NCI-H2196 (cell line): ENCODE measurements at regions not wholly inside any gene's neighbourhood (a gene's known extent, or its start where the extent isn't known, plus 50 kb on each side); places are given as distances from the start of the nearest gene placed in this dataset.

Experiments
- DNase-seq: peaks from one replicate; lab custom pipeline; 2025; ENCODE audit not compliant: unreplicated experiment; lab: John Stamatoyannopoulos, UW

GRCh38 chr2:78420132-78420531 is 605.4 kb upstream of the REG3G start:
- DNase-seq: no peak

DNA sequence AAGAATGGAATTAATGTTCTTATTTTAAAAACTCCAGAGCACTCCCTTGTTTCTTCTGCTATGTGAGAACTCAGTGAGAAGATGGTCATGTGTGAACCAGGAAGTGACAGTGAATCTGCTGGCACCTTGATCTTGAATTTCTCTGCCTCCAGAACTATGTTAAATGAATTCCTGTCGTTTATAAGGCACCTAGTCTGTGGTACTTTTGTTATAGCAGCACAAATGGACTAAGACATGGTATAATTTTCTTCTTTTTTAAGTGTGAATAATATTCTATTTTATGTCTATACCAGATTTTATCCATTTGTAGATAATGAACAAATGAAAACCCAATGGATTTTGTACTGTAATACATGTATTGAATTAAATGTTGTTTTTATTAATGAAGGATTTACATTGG is 601.9 kb upstream of the REG3G start:
- DNase-seq: no peak

GRCh38 chr2:78427170-78427569 is 598.3 kb upstream of the REG3G start:
- DNase-seq: no peak

DNA sequence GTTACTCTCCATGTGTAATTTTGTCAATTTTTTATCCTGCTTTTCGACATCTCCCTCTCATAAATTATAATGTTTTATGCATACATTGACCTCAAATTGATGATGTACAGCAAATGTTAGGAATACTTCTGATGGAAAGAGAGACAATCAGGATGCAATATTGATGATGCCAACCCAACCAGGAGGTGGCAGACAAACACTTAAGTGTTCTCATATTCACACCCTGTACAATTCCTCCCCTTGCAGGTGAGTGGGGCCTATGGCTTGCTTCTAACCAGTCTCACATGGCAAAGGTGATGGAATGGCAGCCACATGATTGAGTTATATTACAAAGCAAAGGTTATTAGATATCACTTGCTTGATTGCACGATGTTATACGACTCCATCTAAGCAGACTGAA is 594.3 kb upstream of the REG3G start:
- no peak for DNase-seq

DNA sequence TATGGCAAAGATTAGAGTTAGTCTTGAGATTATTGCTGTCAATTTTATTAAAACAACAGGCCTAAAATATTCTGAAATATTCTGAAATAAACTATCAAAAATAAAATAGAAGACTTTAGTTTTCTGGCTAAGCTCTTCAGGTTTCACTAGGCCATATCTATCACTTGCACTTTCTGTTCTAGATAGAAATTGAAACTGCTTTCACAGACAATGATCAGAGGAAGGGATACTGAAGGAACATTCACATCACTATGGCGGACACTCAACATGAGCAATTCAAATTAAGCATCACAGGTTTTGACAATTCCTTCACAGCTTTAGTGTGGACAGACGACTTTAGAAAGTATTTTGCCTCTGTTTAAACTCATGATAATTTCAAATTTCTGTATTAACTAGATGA is 586.4 kb upstream of the REG3G start:
- no peak for DNase-seq

- DNase-seq: no peak
Observed at GRCh38 chr2:78455586-78455985, 569.9 kb upstream of the REG3G start.

- DNase-seq: no peak
Observed at GRCh38 chr2:78457269-78457668, 568.2 kb upstream of the REG3G start.

- DNase-seq: no peak
Observed at GRCh38 chr2:78465707-78466106, 559.8 kb upstream of the REG3G start.

GRCh38 chr2:78476619-78477229 is 548.8 kb upstream of the REG3G start:
- DNase-seq: no peak

- DNase-seq: no peak
Observed at GRCh38 chr2:78486565-78486964, 538.9 kb upstream of the REG3G start.

DNA sequence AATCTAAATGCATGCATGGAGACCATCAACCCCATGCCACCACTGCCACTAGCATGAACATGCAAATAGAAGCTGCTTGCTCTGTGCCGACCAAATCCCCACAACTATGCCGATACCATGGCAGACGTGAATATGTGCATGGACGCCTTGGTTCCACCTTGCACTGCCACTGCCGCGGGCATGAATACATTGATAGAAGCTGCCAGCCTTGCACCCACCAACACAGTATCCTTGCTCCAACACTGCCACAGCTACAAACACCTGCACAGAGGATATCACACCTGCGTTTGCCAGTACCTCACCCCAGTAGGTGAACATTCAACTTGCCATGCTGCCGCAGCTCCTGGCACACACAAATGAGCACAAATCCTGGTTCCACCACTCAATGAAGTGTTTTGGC is 527.4 kb upstream of the REG3G start:
- DNase-seq: no peak

DNA sequence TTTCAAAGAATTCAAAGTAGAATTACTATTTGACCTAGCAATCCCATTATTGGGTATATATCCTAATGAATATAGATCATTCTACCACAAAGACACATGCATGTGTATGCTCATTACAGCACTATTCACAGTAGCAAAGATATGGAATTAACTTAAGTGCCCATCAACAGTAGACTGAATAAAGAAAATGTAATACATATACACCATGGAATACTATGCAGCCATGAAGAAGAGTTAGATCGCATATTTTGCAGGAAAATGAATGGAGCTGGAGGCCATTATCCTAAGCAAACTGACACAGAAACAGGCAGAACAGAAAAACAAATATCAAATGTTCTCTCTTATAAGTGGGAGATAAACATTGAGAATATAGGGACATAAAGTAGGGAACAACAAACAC is 519.2 kb upstream of the REG3G start:
- DNase-seq: no peak

- DNase-seq: no peak
Observed at GRCh38 chr2:78521938-78522337, 503.6 kb upstream of the REG3G start.

GRCh38 chr2:78532762-78533379 is 492.6 kb upstream of the REG3G start:
- no peak for DNase-seq

DNA sequence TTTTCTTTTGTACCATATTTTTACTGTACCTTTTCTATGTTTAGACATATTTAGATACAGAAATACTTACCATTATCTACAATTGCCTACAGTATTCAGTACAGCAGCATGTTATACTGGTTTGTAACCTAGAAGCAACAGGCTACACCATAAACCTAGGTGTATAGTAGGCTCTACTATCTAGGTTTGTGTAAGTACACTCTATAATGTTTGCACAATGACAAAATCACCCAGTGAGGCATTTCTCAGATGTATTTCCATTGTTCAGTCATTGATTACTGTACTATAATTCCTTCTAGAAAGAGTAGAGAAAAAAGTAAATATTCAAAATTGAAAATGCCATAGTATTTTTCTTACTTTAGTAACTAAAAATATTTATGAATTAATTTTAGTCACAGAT is 490.1 kb upstream of the REG3G start:
- DNase-seq: no peak

DNA sequence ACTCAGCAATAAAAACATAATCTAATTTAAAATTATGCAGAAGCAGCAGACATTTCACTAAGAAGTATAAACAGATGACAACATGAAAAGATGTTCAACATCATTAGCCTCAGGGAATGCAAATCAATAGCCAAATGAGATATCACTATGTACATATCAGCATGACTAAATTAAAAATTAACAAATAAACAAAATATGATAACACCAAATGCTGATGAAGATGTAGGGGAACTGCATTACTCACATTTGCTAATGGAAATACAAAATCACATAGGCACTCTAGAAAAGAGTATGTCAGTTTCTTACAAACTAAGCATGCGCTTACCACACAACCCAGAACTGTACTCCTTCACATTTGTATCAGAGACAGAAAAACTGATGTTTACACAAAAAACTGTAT is 487.2 kb upstream of the REG3G start:
- DNase-seq: no peak

GRCh38 chr2:78540255-78540654 is 485.2 kb upstream of the REG3G start:
- no peak for DNase-seq

DNA sequence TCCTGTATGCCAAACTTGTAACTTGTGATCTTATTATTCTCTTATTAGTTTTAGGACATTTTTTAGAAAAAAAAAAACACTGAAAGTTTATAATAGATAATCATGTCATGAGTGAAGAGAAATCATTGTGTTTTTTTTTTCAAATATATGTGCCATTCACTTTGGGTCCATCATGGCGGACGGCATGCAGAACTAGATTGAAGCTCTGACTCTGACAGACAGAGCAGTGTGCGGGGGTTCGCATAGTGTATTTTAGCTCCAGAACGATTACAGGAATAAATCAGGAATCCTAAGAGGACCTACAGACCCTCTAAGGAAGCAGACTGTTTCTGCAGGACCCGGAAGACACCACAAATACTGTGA is 484.4 kb upstream of the REG3G start:
- no peak for DNase-seq

- DNase-seq: no peak
Observed at GRCh38 chr2:78541451-78542267, 483.8 kb upstream of the REG3G start.

DNA sequence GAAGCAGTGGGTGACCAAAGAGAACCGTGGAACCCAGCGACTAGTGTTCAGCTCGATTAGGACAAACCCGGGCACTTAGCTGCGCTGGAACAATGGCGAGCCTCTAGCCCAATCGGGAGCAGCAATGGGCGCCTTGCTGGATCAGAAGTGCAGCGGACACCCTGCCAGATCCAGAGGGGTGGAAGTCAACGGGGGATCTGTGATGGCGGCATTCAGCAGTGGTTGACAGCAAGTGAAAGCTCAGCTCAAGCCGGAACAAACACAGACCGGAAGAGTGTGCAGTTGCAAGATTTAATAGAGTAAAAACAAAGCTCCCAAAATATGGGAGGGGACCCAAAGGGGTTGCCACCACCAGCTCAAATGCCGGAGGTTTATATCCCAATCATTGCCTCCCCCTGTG is 478.7 kb upstream of the REG3G start:
- no peak for DNase-seq

DNA sequence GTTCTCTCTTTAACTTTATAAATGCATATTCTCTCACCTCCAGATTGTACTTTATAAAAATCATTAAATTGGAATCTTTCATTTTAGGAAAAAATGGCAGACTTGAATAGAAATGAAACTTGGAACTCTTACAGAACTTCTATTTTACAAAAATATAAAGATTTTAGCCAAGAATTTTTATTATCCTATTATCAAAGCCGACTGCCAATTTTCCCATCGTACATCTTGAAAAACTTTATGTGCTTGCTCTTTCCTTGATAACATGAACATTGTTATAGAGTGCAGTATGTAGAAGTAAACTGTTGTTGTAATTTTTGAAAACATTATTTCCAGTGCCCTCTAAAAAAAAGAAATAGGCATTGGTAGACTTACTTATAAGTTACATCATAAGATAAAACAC is 475.7 kb upstream of the REG3G start:
- no peak for DNase-seq

- DNase-seq: no peak
Observed at GRCh38 chr2:78553866-78554647, 471.4 kb upstream of the REG3G start.
